H9 (cell line): ENCODE measurements at regions not wholly inside any gene's neighbourhood (a gene's known extent, or its start where the extent isn't known, plus 50 kb on each side); places are given as distances from the start of the nearest gene placed in this dataset.

Experiments
- DNase-seq: peaks from one replicate; pipeline ENCODE4 v3.0.0-alpha.2; 2017
- H2AFZ ChIP-seq: one replicate; pipeline ENCODE4 v1.6.1; 2013; ENCODE audit warnings: mild to moderate bottlenecking, low read length, control low read depth, moderate library complexity
- H2AK5ac ChIP-seq: 2 replicates; pipeline ENCODE4 v1.6.1; 2013; ENCODE audit warnings: low read length, control low read depth, mixed read lengths; ENCODE audit not compliant: insufficient read length
- H2BK120ac ChIP-seq: one replicate; pipeline ENCODE4 v1.6.1; 2013; ENCODE audit warnings: low read depth, mild to moderate bottlenecking, low read length, control low read depth, inconsistent platforms; ENCODE audit not compliant: poor library complexity, severe bottlenecking
- H2BK12ac ChIP-seq: 2 replicates; pipeline ENCODE4 v1.6.1; 2013; ENCODE audit warnings: low read length, control low read depth, mixed read lengths, low read depth; ENCODE audit not compliant: insufficient read length
- H2BK15ac ChIP-seq: 2 replicates; pipeline ENCODE4 v1.6.1; 2013; ENCODE audit warnings: low read depth, low read length, control low read depth
- H2BK20ac ChIP-seq: one replicate; pipeline ENCODE4 v1.6.1; 2013; ENCODE audit warnings: low read depth, mild to moderate bottlenecking, low read length, control low read depth, inconsistent platforms; ENCODE audit not compliant: poor library complexity, severe bottlenecking
- H2BK5ac ChIP-seq: 2 replicates; pipeline ENCODE4 v1.6.1; 2013; ENCODE audit warnings: low read length, control low read depth, mixed read lengths; ENCODE audit not compliant: insufficient read length
- H3K14ac ChIP-seq: 2 replicates; pipeline ENCODE4 v1.6.1; 2013; ENCODE audit warnings: low read length, control low read depth; ENCODE audit not compliant: insufficient read depth
- H3K18ac ChIP-seq: 2 replicates; pipeline ENCODE4 v1.6.1; 2013; ENCODE audit warnings: low read depth, mild to moderate bottlenecking, mixed read lengths, low read length, control low read depth; ENCODE audit not compliant: insufficient read length
- H3K23ac ChIP-seq: 2 replicates; pipeline ENCODE4 v1.6.1; 2013; ENCODE audit warnings: low read length, control low read depth, mixed read lengths, low read depth; ENCODE audit not compliant: insufficient read length
- H3K23me2 ChIP-seq: 2 replicates; pipeline ENCODE4 v1.6.1; 2013; ENCODE audit warnings: low read depth, mild to moderate bottlenecking, mixed read lengths, low read length, control low read depth; ENCODE audit not compliant: insufficient read length, poor library complexity, severe bottlenecking
- H3K27ac ChIP-seq: 2 replicates; pipeline ENCODE4 v1.5.1; 2013; ENCODE audit warnings: low read length, control low read depth, mixed read lengths, low read depth; ENCODE audit not compliant: insufficient read length
- H3K27me3 ChIP-seq: 2 replicates; pipeline ENCODE4 v1.6.1; 2013; ENCODE audit warnings: low read length, control low read depth, inconsistent platforms; ENCODE audit not compliant: insufficient read depth
- H3K4ac ChIP-seq: 2 replicates; pipeline ENCODE4 v1.6.1; 2013; ENCODE audit warnings: low read depth, mild to moderate bottlenecking, control low read depth, inconsistent platforms, low read length, moderate library complexity
- H3K4me1 ChIP-seq: 2 replicates; pipeline ENCODE4 v1.6.1; 2013; ENCODE audit warnings: low read length, control low read depth, inconsistent platforms; ENCODE audit not compliant: insufficient read depth
- H3K4me2 ChIP-seq: 2 replicates; pipeline ENCODE4 v1.6.1; 2013; ENCODE audit warnings: low read length, control low read depth, mixed read lengths; ENCODE audit not compliant: insufficient read length, insufficient read depth
- H3K56ac ChIP-seq: 2 replicates; pipeline ENCODE4 v1.6.1; 2013; ENCODE audit warnings: low read depth, mild to moderate bottlenecking, mixed read lengths, low read length, control low read depth; ENCODE audit not compliant: insufficient read length
- H3K79me1 ChIP-seq: 2 replicates; pipeline ENCODE4 v1.6.1; 2013; ENCODE audit warnings: low read depth, mild to moderate bottlenecking, moderate library complexity, low read length, control low read depth, inconsistent platforms; ENCODE audit not compliant: insufficient read depth, poor library complexity, severe bottlenecking
- H3K79me2 ChIP-seq: 2 replicates; pipeline ENCODE4 v1.6.1; 2013; ENCODE audit warnings: low read length, control low read depth, inconsistent platforms; ENCODE audit not compliant: insufficient read depth
- H3K9ac ChIP-seq: 2 replicates; pipeline ENCODE4 v1.6.1; 2013; ENCODE audit warnings: low read length, control low read depth, mixed read lengths; ENCODE audit not compliant: insufficient read length; ENCODE audit errors: extremely low read depth
- H3K9me3 ChIP-seq: one replicate; pipeline ENCODE4 v1.6.1; 2013; ENCODE audit warnings: low read depth, low read length, inconsistent platforms; ENCODE audit not compliant: control insufficient read depth
- H3T11ph ChIP-seq: one replicate; pipeline ENCODE4 v1.6.1; 2013; ENCODE audit warnings: mild to moderate bottlenecking, low read length, control low read depth, inconsistent platforms
- H4K20me1 ChIP-seq: one replicate; pipeline ENCODE4 v1.6.1; 2013; ENCODE audit not compliant: control insufficient read depth, insufficient read length, insufficient read depth
- H4K5ac ChIP-seq: 2 replicates; pipeline ENCODE4 v1.6.1; 2013; ENCODE audit warnings: low read depth, mild to moderate bottlenecking, mixed read lengths, low read length, control low read depth; ENCODE audit not compliant: insufficient read length
- H4K8ac ChIP-seq: replicated peaks from 2 replicates; pipeline ENCODE4 v1.6.1; 2013; ENCODE audit warnings: low read length, control low read depth, mixed read lengths, low read depth; ENCODE audit not compliant: insufficient read length
- H4K91ac ChIP-seq: 2 replicates; pipeline ENCODE4 v1.6.1; 2013; ENCODE audit warnings: low read depth, mild to moderate bottlenecking, moderate library complexity, mixed read lengths, low read length, control low read depth; ENCODE audit not compliant: insufficient read length
- H3K27ac Mint-ChIP-seq, 3 experiments: 2 replicates in 2 of 3; 3 replicates in 1 of 3; pipeline ENCODE4 v1.8.0; 2020 to 2021; ENCODE audit warnings: mixed read lengths in 3 of 3, mild to moderate bottlenecking in 1 of 3, moderate library complexity in 1 of 3
- H3K27me3 Mint-ChIP-seq: 2 replicates; pipeline ENCODE4 v1.8.0; 2021; ENCODE audit warnings: low read depth, mild to moderate bottlenecking, moderate library complexity, mixed read lengths
- H3K36me3 Mint-ChIP-seq, 3 experiments: 2 replicates in 2 of 3; 3 replicates in 1 of 3; pipeline ENCODE4 v1.8.0; 2020 to 2021; ENCODE audit warnings: low read depth in 3 of 3, mixed read lengths in 3 of 3; ENCODE audit not compliant: insufficient read depth in 1 of 3
- H3K4me1 Mint-ChIP-seq, 2 experiments: 2 replicates each; pipeline ENCODE4 v1.8.0; 2020; ENCODE audit warnings: mixed read lengths in 2 of 2
- H3K4me3 Mint-ChIP-seq, 2 experiments: 2 replicates in 1 of 2; 3 replicates in 1 of 2; pipeline ENCODE4 v1.8.0; 2020 to 2021; ENCODE audit warnings: mild to moderate bottlenecking in 2 of 2, mixed read lengths in 2 of 2, moderate library complexity in 1 of 2
- H3K9me3 Mint-ChIP-seq, 2 experiments: 2 replicates in 1 of 2; 3 replicates in 1 of 2; pipeline ENCODE4 v1.8.0; 2020; ENCODE audit warnings: mild to moderate bottlenecking in 2 of 2, mixed read lengths in 2 of 2, moderate library complexity in 1 of 2
- WGBS: extraction: QIAGEN DNeasy Blood & Tissue Kit; methylation state at CpG from one replicate; pipeline ENCODE4 v1.1.7; 2013; ENCODE audit warnings: missing lambda C conversion rate, low lambda C conversion rate, mixed read lengths; ENCODE audit not compliant: insufficient read length; ENCODE audit errors: extremely low coverage; 5-methylcytosine and 5-hydroxymethylcytosine counted together
- TF ChIP-seq, protein P1 (sequence below): fragments of 200-600 bp; sonication (generic); conservative IDR thresholded peaks from 3 replicates; pipeline ENCODE4 v1.8.0; 2021; ENCODE audit warnings: antibody characterized with exemption, mild to moderate bottlenecking

DNA sequence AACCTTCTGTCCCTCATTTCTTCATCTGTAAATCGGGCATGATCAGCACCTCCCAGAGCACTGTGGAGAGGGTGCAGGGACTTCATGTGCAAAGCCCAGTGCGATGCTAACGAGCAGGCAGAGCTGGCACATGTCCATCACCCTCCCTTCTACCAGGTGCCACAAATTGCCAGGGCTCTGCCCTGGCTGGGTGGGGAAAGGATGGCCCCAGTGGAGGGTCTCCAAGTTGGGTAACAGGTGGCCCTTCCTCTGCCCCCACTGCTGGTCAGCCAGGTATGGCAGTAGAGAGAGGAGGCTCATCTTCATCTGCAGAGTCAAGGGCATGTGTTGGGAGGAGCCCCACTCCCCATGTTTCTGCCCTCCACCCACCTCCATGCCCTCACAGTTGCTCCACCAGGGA lies 61.5 kb upstream of the CDH5 start:
- Histone ChIP-seq H2BK15ac (no peak overlapping the region), H3K56ac (no peak overlapping the region), H3K23ac (no peak overlapping the region), H3K4me2 (no peak overlapping the region), H3K14ac (no peak overlapping the region), H3K27ac (no peak overlapping the region), H2BK120ac (no peak overlapping the region), H4K5ac (no peak overlapping the region), H4K20me1 (no peaks in the 10 kb centered on the region), H4K8ac (no peak overlapping the region), H3T11ph (no peak overlapping the region), H3K4me1 (no peaks in the 10 kb centered on the region), H3K27me3 (no peaks in the 10 kb centered on the region), H3K18ac (no peak overlapping the region), H3K4ac (no peak overlapping the region), H3K9ac (no peak overlapping the region), H3K79me2 (no peaks in the 10 kb centered on the region), H2AFZ (no peak overlapping the region), H2AK5ac (no peak overlapping the region), H3K79me1 (no peaks in the 10 kb centered on the region), H2BK5ac (no peak overlapping the region), H3K9me3 (no peaks in the 10 kb centered on the region), H3K23me2 (no peaks in the 10 kb centered on the region), H2BK12ac (no peak overlapping the region), H2BK20ac (no peak overlapping the region), H4K91ac (no peak overlapping the region)
- Mint-ChIP-seq H3K4me1 (peaks cover 5 to 7% of the 10 kb centered on the region in 2 experiments), H3K27me3 (peaks cover 33% of the 10 kb centered on the region), H3K36me3 (no peaks in the 10 kb centered on the region; a peak in 1 of 7 replicates), H3K4me3 (no peak overlapping the region), H3K9me3 (peaks cover 0 to 1% of the 10 kb centered on the region in 2 experiments; a peak in 1 of 5 replicates), H3K27ac (no peak overlapping the region)
- peak; percentile 16 for DNase-seq
- WGBS, result no CpG with 5 or more reads among the region's 3 CpGs
- TF ChIP-seq, protein P1, sequence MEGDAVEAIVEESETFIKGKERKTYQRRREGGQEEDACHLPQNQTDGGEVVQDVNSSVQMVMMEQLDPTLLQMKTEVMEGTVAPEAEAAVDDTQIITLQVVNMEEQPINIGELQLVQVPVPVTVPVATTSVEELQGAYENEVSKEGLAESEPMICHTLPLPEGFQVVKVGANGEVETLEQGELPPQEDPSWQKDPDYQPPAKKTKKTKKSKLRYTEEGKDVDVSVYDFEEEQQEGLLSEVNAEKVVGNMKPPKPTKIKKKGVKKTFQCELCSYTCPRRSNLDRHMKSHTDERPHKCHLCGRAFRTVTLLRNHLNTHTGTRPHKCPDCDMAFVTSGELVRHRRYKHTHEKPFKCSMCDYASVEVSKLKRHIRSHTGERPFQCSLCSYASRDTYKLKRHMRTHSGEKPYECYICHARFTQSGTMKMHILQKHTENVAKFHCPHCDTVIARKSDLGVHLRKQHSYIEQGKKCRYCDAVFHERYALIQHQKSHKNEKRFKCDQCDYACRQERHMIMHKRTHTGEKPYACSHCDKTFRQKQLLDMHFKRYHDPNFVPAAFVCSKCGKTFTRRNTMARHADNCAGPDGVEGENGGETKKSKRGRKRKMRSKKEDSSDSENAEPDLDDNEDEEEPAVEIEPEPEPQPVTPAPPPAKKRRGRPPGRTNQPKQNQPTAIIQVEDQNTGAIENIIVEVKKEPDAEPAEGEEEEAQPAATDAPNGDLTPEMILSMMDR, result no peak
